ENCODE measurements at regions not wholly inside any gene's neighbourhood (a gene's known extent, or its start where the extent isn't known, plus 50 kb on each side); places are given as distances from the start of the nearest gene placed in this dataset.

DNA sequence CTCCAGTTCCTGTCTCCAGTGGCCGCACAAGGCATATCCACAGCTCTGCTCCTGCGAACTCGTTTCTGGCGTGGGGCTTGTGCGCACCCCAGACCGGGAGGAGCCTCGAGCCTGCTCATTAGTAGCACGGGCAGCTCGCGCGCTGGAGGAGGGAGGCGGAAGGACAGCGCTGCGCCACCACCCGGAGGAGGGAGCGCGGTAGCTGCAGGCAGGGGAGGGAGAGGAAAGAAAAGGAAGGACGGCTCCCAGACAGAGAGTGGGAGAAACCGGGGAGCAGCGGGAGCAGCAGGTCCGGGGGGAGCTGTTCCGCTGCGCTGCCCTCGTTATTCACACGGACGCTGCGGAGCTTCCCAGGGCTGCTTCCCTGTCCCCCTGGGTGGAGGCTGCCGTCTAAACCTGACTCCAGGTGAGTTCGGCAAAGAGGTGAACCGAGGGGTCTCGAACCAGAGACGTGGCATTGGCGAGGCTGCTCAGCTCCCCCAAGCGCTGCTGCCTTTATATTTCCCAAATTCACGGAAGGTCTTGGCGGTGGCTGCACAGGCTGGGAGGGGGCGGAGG is 121.3 kb upstream of the ZNF717 start:
- TF ChIP-seq, protein P1, sequence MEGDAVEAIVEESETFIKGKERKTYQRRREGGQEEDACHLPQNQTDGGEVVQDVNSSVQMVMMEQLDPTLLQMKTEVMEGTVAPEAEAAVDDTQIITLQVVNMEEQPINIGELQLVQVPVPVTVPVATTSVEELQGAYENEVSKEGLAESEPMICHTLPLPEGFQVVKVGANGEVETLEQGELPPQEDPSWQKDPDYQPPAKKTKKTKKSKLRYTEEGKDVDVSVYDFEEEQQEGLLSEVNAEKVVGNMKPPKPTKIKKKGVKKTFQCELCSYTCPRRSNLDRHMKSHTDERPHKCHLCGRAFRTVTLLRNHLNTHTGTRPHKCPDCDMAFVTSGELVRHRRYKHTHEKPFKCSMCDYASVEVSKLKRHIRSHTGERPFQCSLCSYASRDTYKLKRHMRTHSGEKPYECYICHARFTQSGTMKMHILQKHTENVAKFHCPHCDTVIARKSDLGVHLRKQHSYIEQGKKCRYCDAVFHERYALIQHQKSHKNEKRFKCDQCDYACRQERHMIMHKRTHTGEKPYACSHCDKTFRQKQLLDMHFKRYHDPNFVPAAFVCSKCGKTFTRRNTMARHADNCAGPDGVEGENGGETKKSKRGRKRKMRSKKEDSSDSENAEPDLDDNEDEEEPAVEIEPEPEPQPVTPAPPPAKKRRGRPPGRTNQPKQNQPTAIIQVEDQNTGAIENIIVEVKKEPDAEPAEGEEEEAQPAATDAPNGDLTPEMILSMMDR (IDR thresholded peaks at IDR 0.05): no peak
- TF ChIP-seq POLR2A (IDR thresholded peaks at IDR 0.05): no peak
